Activated CD4-positive, alpha-beta T cell treated with anti-CD3 and anti-CD28 coated beads, Interleukin-2, amount 50 U/mL, for 48 hours (primary cell): ENCODE measurements at regions not wholly inside any gene's neighbourhood (a gene's known extent, or its start where the extent isn't known, plus 50 kb on each side); places are given as distances from the start of the nearest gene placed in this dataset.
"Not testable (repeated sequence)": the region's sequence is repeated elsewhere in the genome, so short reads cannot be mapped to it uniquely, and the experiment has no call there.

Experiments
- DNase-seq, 2 experiments: peaks; one replicate each; pipeline ENCODE4 v3.0.0-alpha.2; 2020

DNA sequence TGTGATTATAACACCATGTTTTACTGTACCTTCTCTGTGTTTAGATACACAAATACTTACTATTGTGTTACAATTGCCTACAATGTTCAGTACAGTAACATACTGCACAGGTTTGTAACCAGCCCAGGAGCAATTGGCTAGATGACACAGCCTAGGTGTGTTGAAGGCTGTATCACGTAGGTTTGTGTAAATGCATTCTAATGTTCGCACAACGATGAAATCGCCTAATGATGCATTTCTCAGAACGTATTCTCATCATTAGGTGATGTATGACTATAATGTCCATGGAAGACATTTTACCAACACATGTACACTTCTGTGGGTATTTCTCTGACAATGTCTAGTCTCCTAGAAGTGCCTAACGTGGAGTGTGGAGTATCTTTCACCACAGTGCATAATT, 165.9 kb upstream of the KLF7 start:
- no peak for DNase-seq

DNA sequence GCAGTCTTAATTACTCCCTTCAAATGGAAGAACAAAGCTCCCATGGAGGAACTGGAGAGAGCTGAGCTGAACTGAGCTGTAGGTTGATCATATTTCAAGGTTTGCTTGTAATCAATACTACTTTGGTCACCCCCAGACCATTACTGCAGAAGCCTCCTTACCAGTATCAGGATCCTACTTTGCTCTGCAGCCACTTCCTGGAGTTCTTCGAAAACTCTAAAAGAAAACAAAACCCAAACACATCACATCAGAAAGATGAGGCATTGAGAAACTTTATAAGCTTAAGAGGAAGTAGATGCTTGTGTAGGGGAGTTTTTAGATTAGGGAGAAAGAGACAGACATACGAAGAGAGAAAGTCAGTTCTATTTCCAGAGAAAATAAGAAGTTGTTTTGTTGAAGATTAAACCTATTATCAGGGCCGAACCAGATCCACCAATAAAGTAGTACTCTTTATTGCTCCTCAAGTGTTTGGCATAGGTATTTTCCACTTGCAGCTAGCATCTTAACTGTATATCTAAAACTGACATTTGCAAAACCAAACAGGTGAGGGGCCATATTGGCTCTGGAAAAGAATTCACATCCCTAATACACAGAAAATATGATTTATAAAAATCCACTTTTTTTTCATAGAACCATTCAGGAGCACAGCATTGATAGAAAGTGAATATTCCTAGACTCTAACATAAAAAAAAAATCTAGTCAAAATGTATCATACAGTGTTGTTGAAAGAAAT, 166.9 kb upstream of the KLF7 start:
- no peak for DNase-seq

- no peak for DNase-seq
These were observed 168.0 kb upstream of the KLF7 start for GRCh38 chr2:207333599-207334300.

DNA sequence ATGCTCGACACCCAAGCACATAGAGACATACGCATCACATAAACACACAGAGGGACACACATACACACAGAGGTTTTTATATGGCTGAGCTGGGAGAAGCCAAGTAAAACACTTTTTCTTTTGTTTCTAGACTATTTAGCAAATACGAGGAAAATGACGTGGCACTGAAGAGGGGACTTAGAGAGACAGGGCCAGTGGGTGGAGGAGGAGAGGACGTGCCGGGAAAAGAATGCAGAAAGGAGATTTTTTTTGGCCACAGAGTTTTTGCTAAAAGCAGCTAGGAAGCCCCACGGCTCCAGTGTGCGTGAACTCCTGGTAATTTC, 168.5 kb upstream of the KLF7 start:
- no peak for DNase-seq

DNA sequence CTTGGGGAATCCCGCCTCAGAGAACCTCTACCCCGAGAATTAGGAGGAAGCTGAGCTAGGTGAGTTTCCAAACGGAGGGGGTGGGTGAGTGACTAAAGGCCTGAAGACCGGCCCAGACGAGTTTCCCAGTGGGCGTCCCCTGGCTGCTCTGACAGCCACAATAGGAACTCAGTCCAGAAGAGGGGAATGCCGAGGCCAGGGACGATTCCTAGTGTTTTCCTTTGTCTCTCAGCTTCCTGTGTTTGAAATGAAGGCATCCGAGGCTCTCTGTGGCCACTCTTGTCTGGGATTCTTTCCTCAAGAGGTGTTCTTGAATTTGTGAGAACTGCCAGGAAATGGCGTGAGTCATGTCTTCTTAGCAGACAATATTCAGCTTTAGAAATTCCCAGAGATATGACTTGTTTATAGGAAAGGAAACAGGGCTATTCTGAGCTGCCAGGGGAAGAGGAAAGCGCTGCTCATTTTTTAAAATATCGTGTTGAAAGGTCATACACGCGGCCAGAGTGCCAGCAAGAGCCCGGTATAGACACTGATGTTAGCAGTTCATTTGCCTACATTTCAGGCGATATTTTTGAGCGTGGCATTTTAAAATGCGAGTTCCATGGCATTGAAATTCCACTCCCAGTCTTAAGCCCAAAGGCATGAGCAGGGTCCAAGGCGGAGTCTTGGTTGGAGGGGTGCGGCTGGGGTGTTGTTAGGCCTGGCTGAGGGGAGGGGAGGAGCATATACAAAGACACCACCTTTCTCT, 169.1 kb upstream of the KLF7 start:
- peak; percentile 61 to 74 for DNase-seq

GRCh38 chr2:207337234-207338219, 171.8 kb upstream of the KLF7 start:
- peak in 1 of 2 experiments; percentile 45 for DNase-seq

DNA sequence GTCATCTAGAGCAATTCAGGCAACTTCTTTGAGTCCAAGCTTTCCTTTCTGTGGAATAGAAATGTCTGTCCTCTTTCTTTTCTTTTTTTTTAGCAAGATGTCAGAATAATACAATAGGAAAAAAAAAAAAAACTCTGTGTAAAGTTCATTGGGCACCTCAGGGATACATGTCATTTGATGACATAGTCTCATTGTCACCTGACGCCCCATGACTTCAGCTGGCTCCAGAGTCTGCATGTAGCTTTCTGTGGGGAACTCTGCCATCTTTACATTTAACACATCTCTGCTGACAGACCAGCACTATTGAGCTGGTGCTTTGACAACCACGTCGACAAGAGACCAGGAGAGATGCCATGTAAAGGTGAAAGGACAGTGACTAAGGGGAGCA, 172.5 kb upstream of the KLF7 start:
- no peak for DNase-seq

GRCh38 chr2:207338610-207339009, 172.9 kb upstream of the KLF7 start:
- no peak for DNase-seq

DNA sequence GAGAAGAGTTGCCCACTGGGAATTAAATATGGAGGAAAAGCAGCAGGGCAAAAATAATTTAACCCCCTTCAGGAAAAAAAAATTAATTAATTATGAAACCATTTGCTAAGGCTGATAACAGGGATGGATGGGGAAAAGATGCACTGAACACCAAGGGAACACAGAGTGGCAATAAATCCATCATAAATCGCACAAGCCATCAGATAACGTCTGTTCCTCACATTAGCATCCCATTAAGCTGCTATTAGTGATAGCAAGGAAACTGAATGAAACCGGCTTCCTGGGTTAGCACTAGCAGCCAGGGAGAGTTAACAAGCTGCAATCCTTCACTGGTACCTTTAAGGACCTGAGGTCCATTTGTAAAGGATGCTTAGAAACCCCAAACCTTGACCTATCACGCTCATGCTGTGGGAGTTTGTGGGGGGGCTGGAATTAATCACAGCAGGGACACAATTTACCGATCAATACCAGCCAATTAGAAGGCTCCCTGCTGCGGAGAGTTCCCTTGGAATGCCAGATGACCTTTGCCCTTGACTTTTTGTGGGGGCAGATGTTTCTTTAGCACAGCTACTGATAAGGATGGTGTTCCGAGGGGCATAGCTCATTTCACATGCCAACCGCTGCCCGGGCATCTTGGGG, 175.5 kb upstream of the KLF7 start:
- DNase-seq = no peak

DNA sequence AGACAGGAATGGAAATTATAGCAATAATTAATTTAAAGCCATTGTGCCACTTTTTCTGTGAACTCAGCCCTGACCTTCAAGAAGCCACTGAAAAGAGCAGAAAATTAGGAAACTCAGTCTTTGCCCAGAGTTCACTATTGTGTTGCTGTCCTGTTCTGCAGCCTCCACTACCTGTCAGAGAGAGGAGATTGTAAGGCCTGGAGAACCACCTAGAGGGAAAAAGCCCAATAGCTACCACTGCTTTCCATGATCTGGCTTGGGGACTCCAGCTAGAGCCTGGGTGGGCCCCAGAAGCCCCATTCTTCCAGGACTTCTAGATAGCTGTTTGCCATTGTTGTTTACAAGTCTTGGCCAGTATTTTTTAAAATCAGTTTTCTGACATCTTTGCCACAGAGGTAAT, 176.1 kb upstream of the KLF7 start:
- DNase-seq = no peak

DNA sequence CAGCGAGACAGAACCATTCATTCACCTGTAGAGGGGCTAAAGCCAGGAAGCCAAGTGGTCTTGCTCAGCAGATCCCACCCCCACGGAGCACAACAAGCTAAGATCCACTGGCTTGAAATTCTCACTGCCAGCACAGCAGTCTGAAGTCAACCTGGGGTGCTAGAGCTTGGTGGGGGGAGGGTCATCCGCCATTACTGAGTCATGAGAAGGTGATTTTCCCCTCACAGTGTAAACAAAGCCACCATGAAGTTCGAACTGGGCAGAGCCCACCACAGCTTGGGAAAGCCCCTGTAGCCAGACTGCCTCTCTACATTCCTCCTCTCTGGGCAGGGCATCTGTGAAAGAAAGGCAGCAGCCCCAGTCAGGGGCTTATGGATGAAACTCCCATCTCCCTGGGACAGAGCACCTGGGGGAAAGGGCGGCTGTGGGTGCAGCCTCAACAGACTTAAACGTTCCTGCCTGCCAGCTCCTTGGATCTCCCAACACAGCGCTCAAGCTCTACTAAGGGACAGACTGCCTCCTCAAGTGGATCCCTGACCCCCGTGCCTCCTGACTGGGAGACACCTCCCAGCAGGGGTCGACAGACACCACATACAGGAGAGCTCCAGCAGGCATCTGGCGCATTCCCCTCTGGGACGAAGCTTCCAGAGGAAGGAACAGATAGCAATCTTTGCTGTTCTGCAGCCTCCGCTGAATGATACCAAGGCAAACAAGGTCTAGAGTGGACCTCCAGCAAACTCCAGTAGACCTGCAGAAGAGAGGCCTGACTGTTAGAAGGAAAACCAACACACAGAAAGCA, 179.0 kb upstream of the KLF7 start:
- not testable (repeated sequence) for DNase-seq

DNA sequence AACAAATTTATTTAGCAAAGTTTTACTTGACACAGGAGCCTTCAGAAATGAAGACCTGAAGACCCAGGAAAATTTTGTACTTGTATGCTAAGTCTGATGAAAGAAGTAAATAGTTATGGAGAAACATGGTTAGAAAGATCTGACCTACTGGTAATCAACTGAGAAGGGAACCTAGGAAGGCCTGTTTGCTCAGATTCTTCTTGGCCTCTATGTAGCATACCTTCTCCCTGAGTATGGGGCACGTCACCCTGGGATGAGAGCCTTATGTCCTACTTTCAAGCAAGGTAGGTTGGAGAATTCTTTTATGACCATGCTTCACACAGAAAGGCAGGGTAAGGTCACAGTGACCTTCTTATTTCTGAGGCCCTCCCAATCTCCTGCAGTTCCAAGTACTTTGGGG, 178.6 kb upstream of the CREB1 start:
- no peak for DNase-seq

GRCh38 chr2:207352978-207353671, 176.6 kb upstream of the CREB1 start:
- no peak for DNase-seq

GRCh38 chr2:207353836-207354235, 175.9 kb upstream of the CREB1 start:
- DNase-seq = no peak

- DNase-seq = no peak
These were observed 175.3 kb upstream of the CREB1 start for GRCh38 chr2:207354462-207354861.

DNA sequence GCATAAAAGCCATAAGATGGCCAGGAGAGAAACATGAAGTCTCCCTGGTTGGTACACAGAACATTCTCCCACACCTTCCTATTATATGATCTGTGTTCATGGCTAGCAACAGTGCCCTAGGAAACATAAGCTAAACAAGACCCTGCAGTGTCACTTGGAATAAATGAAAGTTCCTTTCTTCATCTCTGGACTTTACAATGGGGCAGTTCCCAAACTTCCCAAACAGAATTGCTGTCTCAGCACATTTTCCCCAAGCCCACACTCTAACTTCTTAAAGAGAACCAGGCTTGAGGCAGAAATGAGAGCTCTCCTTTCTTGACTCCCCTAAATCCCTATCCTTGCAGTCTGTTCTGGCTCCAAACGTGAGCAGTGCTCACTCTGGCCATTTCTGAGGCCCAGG, 173.2 kb upstream of the CREB1 start:
- no peak for DNase-seq

DNA sequence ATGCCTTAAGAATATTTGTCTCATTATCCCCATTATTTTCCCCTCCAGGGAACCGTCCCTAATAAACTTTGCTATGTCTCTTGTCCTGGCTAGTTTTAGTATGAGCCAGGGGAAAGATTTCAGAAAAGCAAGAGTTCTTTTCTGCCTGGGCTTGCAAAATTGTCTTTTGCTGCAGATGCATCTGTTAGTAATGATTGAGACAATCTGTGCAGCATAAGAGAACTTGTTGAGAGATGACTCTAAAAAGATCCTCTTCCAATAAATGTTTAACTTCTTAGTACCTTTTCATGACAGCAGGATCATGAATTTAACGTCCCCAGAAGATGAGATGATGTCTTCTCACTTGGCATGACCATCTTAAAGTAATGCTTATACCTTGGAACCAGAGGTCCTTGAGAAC, 172.5 kb upstream of the CREB1 start:
- no peak for DNase-seq

DNA sequence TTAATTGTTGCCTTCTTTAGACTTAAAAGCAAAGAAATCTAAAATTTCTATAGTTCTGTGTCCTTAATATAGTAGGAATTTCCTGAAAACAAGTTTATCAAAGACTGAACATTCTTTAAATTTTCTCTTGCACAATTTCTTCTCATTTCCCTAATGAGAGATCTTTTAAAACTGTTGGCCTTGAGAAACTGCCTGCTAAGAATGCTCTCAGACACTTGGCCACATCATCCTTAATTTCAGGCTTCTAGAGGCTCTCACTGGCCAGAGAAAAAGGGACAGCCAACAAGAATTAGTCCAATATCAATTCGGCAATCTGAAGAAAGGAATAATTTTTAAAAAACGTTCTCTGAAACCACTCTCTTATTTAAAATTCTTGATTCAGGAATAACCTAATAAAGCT, 167.0 kb upstream of the CREB1 start:
- no peak for DNase-seq

DNA sequence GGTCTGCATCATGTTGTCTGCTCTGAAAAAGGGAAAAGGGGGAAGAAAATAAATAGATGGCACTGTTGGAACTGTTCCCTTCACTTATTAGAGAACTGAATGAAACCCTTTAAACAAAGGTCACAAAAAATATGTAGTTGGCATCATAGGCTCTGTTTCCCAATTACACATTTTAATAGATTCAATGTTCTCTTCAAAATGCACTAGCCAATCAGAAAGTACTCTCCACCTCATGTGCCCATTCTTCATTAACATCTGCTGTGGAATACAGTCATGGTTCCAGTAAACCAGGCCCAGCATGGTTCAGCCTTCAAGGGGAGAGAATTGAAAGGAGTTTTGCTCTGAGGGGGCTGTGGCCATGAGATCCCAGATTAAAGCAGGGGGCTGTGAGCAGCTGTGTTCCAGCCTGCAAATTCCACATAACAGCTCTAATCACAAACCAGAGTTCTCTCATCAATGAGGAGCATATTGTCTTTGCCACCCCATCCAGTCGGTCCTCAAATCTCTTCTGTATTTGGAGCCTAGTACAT, 165.9 kb upstream of the CREB1 start:
- DNase-seq = no peak

GRCh38 chr2:207370646-207371045, 159.1 kb upstream of the CREB1 start:
- DNase-seq = no peak

GRCh38 chr2:207371877-207372276, 157.9 kb upstream of the CREB1 start:
- DNase-seq = no peak
